ENCODE measurements at regions not wholly inside any gene's neighbourhood (a gene's known extent, or its start where the extent isn't known, plus 50 kb on each side); places are given as distances from the start of the nearest gene placed in this dataset.

GRCh38 chr6:43877463-43878126 is 107.6 kb downstream of the VEGFA start:
- Histone ChIP-seq H3K27ac (no peak overlapping the region), H3K4me1 (peaks cover 10% of the 10 kb centered on the region), H3K4me3 (no peak overlapping the region), H3K27me3 (no peaks in the 10 kb centered on the region), H3K9me3 (no peaks in the 10 kb centered on the region), H3K36me3 (no peaks in the 10 kb centered on the region)
- DNase-seq (ENCODE audit: low spot score in 2 of 2), result no peak
- 87% methylated on average over 10 of the region's 10 CpGs for WGBS
- TF ChIP-seq POLR2AphosphoS5 (IDR thresholded peaks at IDR 0.05), result no peak
- no peak for TF ChIP-seq EP300 (IDR thresholded peaks at IDR 0.05)
- no peak for TF ChIP-seq POLR2A (IDR thresholded peaks at IDR 0.05)
- no peak for TF ChIP-seq CTCF (IDR thresholded peaks at IDR 0.05)

- no peaks in the 10 kb centered on the region for H3K9me3 ChIP-seq
- H3K27me3 ChIP-seq, result no peaks in the 10 kb centered on the region
- no peak for DNase-seq (ENCODE audit: low spot score in 2 of 2)
- no peak overlapping the region for H3K4me3 ChIP-seq
- H3K27ac ChIP-seq, result no peak overlapping the region
- TF ChIP-seq CTCF (IDR thresholded peaks at IDR 0.05) (no peak), EP300 (IDR thresholded peaks at IDR 0.05) (no peak), POLR2A (IDR thresholded peaks at IDR 0.05) (no peak), POLR2AphosphoS5 (IDR thresholded peaks at IDR 0.05) (no peak)
- peaks cover 10% of the 10 kb centered on the region for H3K4me1 ChIP-seq
- no peaks in the 10 kb centered on the region for H3K36me3 ChIP-seq
- WGBS, result 89% methylated on average over 10 of the region's 10 CpGs
Observed at GRCh38 chr6:43877036-43877435, 107.0 kb downstream of the VEGFA start.

GRCh38 chr6:43876602-43877001 is 106.6 kb downstream of the VEGFA start:
- H3K27me3 ChIP-seq, result no peaks in the 10 kb centered on the region
- no peaks in the 10 kb centered on the region for H3K36me3 ChIP-seq
- WGBS, result 76% methylated on average over 4 of the region's 4 CpGs
- H3K4me3 ChIP-seq, result no peak overlapping the region
- H3K9me3 ChIP-seq, result no peaks in the 10 kb centered on the region
- TF ChIP-seq POLR2AphosphoS5 (IDR thresholded peaks at IDR 0.05) (no peak), EP300 (IDR thresholded peaks at IDR 0.05) (no peak), CTCF (IDR thresholded peaks at IDR 0.05) (no peak), POLR2A (IDR thresholded peaks at IDR 0.05) (no peak)
- DNase-seq (ENCODE audit: low spot score in 2 of 2), result no peak
- peaks cover 10% of the 10 kb centered on the region for H3K4me1 ChIP-seq
- H3K27ac ChIP-seq, result no peak overlapping the region

- H3K4me1 ChIP-seq, result peaks cover 10% of the 10 kb centered on the region
Observed at GRCh38 chr6:43875849-43876572, 106.0 kb downstream of the VEGFA start.

More at GRCh38 chr6:43875849-43876572, 106.0 kb downstream of the VEGFA start:
- H3K36me3 ChIP-seq, result no peaks in the 10 kb centered on the region
- 92% methylated on average over 8 of the region's 14 CpGs for WGBS
- H3K4me3 ChIP-seq, result no peak overlapping the region
- no peak overlapping the region for H3K27ac ChIP-seq
- no peaks in the 10 kb centered on the region for H3K27me3 ChIP-seq
- no peak for TF ChIP-seq POLR2A (IDR thresholded peaks at IDR 0.05)
- no peak for TF ChIP-seq POLR2AphosphoS5 (IDR thresholded peaks at IDR 0.05)
- no peak for TF ChIP-seq CTCF (IDR thresholded peaks at IDR 0.05)
- TF ChIP-seq EP300 (IDR thresholded peaks at IDR 0.05), result no peak
- no peak for DNase-seq (ENCODE audit: low spot score in 2 of 2)
- H3K9me3 ChIP-seq, result no peaks in the 10 kb centered on the region
